Activated CD4-positive, alpha-beta T cell treated with anti-CD3 and anti-CD28 coated beads, Interleukin-2, amount 50 U/mL, for 48 hours (primary cell): ENCODE measurements at regions not wholly inside any gene's neighbourhood (a gene's known extent, or its start where the extent isn't known, plus 50 kb on each side); places are given as distances from the start of the nearest gene placed in this dataset.

Experiments
- DNase-seq, 2 experiments: peaks; one replicate each; pipeline ENCODE4 v3.0.0-alpha.2; 2020

DNA sequence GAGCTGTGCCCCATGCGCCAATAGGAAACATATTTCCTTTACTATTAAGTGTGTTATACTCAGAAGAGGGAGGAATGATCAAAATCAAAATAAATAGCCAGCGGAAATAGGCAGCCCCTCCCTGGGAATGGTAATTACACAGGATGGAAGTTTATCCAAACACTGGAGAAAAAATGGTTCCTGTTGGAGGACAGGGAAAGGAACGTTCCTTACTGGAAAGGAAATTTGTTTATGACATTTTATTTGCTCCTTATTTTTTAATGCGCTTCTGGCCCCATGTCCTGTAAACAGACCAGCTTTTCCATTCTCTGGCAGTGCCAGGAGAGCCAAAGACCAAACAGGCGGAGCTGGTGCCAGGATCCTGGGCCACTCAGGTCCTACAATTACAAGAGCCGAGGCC lies 273.7 kb downstream of the SOX9 start:
- DNase-seq: no peak

DNA sequence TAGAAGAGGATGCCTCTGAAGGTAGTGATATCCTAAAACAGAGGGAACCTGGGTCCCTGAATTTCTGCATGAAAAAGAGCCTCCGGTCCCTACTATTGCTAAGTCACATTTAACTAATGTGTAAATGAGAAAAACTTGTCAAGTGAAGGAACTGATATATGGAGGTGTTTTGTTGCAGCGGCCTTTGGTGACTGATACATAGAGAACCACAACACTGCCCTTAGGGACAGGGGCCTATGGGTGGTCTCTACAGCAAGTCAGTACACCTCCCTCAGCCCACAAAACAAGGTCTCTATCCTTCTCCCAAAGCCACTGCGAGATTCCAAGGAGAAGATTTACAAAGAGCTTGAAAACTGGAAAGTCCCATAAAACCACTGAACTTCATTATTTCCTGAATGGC lies 275.3 kb downstream of the SOX9 start:
- no peak for DNase-seq

DNA sequence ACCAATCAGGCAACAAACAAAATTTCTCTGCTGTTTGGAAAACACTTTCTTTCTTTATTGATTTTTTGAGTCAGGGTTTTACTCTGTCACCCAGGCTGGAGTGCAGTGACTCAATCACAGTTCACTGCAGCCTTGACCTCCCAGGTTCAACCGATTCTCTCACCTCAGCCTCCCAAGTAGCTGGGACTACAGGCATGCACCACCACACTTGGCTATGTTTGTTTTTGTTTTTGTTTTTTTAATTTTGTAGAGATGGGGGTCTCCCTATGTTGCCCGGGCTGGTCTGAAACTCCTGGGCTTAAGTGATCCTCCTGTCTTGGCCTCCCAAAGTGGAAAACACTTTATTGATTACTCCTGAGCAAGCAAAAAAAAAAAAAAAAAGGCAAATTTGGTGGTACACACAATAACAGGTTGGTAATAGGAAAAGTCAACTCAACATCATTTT lies 276.4 kb downstream of the SOX9 start:
- DNase-seq: no peak

DNA sequence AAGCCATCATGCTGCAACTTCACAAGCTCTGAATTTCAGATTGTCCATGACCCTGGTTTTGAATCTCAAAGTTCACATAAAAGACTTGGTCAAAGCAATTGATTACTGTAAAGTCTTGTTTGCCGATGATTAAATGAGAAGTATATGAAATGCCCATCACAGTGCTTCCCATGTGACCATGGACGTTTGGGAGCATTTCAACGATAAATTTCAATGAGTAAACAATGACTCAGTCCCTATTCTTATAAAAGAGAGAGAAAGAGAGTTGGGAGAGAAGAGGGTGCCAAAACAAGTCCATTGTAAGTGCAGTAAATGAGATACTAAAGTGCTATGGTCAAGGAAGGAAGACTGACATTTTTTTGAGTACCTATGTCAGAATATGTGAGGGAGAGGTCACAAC lies 276.9 kb downstream of the SOX9 start:
- DNase-seq: no peak

- no peak for DNase-seq
These were observed 278.3 kb downstream of the SOX9 start for GRCh38 chr17:72399023-72399607.

GRCh38 chr17:72399608-72400487 lies 279.0 kb downstream of the SOX9 start:
- no peak for DNase-seq

- DNase-seq: no peak
These were observed 279.6 kb downstream of the SOX9 start for GRCh38 chr17:72400488-72400827.

DNA sequence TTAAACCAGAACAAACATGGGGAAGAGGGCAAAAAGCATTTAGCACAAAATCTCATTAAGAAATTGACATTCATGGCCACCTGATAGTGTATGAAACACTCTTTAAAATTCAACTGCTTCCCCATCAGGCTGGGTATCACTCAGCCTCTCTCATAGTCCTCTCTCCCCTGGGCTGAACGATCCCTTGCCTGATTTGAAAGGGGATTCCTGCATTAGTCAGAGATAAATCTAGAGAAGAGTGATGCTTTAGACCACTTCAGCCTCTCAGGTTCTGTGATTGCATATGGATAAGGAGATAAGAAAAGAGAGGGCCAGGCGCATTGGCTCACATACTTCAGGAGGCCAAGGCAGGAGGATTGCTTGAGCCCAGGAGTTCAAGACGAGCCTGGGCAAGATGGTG lies 280.0 kb downstream of the SOX9 start:
- no peak for DNase-seq

DNA sequence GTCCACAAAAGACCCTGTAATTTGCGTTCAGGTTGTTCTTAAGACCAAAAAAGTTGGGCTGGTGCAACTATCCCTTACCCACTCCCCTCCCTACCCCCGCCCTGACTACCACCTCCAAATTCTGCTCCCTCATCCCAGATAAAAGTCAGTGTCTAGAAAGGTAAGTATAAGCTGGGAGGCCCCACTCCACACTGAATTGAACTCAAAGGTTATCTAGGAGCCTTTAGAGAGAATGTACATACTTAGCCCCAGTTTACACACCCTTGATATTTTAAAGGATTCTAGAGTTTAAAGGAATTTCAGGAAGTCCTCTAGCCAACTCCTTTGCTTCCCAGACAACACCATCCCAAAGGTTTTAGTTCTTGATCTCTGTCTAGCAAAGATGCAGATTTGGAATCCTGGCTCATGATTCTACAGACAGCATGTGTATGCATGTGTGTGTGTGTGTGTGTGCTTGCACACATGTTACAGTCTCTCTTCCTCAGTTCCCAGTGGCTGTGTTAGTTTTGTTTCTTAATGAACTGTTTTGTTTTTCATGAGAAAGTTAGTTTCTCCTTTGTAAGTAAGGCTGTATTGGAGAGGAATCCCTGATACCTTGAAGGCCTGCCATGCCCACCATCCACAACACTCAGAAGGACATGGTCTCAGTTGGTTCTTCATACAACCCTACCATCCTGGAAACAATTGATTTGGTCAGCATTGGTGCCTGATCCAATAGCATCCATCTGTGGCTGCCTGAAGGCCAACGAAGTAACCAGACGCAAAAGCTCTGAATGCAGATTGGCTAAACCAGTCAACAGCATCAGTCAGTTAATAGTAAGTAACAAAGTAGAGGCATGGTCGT lies 281.3 kb downstream of the SOX9 start:
- no peak for DNase-seq

- DNase-seq: no peak
These were observed 281.9 kb downstream of the SOX9 start for GRCh38 chr17:72402727-72403210.

GRCh38 chr17:72403713-72404209 lies 282.9 kb downstream of the SOX9 start:
- no peak for DNase-seq

- DNase-seq: no peak
These were observed 284.1 kb downstream of the SOX9 start for GRCh38 chr17:72404872-72405271.

DNA sequence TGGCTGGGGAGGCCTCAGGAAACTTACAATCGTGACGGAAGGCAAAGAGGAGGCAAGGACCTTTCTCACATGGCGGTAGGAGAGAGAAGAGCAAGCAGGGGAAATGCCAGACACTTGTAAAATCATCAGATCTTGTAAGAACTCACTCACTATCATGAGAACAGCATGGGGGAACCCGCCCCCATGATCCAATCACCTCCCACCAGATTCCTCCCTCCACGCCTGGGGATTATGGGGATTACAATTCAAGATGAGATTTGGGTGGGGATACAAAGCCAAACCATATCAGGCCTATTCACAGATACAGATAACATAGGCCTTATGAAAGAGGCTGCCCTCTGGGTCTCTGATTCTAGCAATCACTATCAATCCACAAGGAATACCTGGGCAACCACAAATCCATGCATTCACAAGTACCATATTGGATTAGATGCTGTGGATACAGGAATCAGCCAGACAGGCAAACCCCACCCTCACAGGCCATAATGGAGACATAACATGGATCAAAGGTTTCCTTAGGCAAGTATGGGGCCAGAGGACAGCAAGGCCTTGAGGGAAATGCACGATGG lies 284.9 kb downstream of the SOX9 start:
- no peak for DNase-seq

- no peak for DNase-seq
These were observed 285.7 kb downstream of the SOX9 start for GRCh38 chr17:72406498-72406897.

DNA sequence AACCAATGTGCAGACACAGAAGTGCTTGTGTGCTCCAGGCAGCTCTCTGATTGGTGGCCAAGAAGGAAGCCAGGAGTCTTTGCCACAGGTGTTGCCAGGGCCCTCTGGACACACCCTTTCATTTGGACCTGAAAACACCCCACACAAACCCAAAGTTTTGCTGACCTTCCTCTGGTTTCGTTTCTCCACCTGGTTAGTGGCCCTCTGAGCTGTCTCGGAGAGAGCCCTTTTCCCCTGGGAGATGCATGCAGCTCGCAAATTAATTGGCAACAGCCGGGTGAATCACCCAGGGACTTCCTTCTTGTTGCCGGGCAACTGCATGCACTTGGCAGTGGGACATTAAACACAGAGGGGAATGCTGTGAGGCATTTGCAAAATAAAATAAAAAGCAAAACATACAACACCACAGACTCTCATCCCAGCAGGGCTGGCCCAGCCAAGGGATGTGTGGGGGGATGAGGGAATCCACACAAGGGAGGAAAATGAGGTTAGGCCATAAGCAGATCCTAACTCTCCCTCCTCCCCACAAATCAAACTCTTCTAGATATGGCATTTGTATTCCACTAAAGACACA lies 286.6 kb downstream of the SOX9 start:
- no peak for DNase-seq

DNA sequence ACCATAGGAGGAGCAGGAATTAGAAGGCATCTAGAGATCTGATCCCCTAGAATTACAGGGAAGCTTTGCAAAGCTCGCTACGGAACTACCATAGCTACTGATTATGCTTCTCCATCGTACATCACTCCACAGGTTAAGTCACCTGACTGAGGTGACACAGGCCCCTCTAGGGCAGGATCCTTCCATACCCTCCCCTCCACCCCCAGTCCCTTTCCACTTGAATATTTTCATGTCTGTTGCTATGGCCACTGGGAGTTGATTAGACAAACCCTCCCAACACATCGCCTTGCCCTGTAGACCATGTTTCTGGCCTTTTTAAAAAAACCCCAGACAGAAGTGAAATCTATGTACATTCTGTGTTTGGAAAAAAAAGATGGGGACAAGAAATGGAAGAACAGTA lies 287.1 kb downstream of the SOX9 start:
- DNase-seq: no peak

DNA sequence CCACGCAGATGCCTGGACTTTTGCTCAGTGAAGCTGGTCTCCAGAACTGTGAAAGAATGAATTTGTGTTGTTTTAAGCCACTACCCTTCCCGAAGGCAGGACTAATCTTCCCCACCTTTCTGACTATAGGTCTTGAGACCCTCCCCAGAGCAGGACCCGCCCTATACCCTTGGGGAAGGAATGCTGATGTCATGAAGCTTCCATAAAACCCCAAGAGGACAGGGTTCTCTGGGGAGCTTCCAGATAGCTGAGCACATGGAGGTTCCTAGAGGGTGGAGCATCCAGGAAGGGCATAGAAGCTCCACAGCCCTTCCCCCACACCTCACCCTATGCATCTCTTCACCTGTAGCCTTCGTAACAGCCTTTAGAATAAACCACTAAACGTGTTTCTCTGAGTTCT lies 287.8 kb downstream of the SOX9 start:
- DNase-seq: no peak

DNA sequence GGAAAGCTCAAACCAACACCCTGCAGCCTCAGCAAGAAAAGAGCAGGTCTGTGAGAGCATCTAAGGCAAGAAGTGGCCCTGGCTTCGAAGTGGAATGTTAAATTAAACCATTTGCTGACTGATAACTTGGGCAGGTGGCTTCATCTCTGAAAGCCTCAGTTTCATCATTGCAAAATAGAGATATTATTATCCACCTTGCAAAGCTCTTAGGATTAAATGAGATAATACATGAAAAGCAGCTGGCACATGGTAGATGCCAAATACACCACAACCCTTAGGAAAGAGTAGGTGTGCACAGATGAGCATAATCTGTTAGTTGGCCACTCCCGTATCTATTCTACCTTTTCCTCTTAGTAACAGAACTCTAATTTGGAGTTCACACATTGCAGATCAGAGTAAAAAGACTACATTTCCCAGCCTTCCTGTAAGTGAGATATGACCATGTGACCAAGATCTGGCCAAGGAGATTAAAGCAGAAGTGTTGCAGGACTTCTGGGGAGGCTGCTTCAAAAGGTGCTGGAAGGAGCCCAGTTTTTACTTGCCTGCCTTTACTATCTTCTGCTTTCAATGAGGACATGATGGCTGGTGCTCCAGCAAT lies 288.7 kb downstream of the SOX9 start:
- no peak for DNase-seq

DNA sequence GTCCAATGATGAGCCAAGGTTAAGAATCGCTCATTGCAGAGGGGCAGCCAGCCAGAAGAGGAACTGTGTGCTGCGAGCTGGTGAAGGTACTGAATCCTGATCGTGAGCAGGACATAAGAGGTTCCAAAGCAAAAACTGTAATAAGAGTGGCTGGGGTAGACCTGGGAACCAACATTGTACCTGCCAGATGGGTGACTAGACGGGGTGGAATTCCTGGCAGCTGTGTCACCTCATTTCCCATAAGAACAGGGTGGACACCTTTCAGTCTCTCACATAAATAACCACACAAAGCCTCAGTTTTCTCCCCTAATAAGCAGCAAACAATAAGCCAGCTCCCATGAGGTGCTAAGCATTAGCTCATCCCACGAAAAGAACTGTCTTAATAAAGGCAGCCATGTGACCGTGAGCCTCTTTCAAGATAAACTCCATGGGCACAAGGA lies 290.3 kb downstream of the SOX9 start:
- no peak for DNase-seq

DNA sequence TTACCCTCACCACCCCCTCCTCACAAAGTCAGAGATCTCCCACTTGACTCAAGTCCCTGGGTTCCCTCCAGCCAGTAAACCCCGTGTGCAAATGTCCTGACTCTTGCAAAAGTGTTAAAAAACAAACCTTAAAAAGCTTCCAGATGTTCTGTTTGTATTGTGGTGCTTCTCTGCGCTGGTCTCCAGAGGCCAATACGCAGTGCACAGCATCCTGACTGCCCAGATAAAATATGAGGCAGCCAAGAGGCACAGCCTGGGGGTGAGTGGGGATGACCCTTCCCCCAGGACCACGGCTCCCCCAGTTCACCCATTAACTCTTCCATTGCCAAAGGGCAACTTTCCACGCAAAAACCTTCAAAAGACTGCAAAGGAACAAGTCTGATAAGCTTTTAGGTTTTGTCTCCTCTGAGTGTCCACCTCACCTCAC lies 291.8 kb downstream of the SOX9 start:
- no peak for DNase-seq

DNA sequence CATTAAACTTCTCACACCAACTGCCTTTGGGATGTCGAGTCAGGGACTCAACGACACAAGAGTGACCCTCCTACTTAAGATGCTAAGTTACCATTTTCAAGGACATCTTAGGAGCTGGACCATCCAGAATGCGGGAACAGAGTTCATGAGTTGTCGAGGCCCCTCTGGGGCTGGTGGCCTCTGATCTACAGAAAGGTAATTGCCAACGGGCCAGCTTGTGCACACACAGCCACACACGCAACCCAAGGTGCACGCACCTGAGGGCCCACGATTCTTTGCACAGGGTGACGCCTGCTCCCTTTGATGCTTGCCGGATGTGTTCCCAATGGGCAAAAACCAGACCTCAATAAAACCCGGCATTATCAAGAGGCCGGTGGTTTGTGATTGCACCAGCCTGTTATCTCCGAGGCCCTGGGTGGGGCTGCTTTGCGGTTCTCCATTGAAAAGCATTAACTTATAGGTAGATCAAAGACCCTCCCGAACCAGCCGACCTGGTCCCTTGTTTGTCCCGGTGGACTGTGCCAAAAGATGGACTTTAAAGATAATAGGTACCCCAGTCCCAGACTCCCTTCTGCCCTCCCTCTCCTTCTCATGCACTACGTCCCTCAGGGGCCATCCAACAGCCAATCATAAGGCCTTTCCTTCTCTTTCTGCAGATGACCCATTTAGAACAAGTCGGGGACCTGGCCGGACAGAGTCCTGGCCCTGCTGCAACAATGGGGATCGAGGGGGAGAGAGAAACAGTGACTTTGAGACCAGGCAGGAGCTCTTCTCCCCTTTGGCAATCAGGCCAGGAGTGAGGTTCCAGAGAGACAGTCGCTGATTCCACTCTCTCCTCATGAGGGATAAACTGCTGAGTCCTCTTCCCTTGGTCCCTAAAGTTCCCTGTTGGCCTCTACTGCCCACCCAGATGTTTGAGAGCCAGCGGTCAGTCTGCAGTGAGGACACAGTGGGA lies 292.5 kb downstream of the SOX9 start:
- no peak for DNase-seq
